Suprapubic skin (tissue), 4 donors: ENCODE measurements at regions not wholly inside any gene's neighbourhood (a gene's known extent, or its start where the extent isn't known, plus 50 kb on each side); places are given as distances from the start of the nearest gene placed in this dataset.

ENCODE experiments used
- EP300 ChIP-seq: sonication (generic); formaldehyde crosslinking; IDR thresholded peaks from one replicate; pipeline ENCODE4 v1.6.1; 2017; ENCODE audit warnings: antibody characterized with exemption
- POLR2A ChIP-seq, 2 donors: fragments of 450-650 bp; IDR thresholded peaks; one replicate each; pipeline ENCODE4 v1.6.1; 2017; ENCODE audit warnings: antibody characterized with exemption in 2 of 2, mild to moderate bottlenecking in 2 of 2, moderate library complexity in 2 of 2
- POLR2AphosphoS5 ChIP-seq, 3 donors: sonication (generic); formaldehyde crosslinking; IDR thresholded peaks; one replicate each; pipeline ENCODE4 v1.6.1; 2017; ENCODE audit warnings: antibody characterized with exemption in 3 of 3
- TF ChIP-seq, protein P1 (sequence below), 2 donors: fragments of 200-600 bp in 1 of 2; fragments of 450-650 bp in 1 of 2; sonication (generic) in 1 of 2; IDR thresholded peaks; one replicate each; pipeline ENCODE4 v1.5.1; 2016 to 2019; ENCODE audit warnings: antibody characterized with exemption in 2 of 2, mild to moderate bottlenecking in 1 of 2, moderate library complexity in 1 of 2

DNA sequence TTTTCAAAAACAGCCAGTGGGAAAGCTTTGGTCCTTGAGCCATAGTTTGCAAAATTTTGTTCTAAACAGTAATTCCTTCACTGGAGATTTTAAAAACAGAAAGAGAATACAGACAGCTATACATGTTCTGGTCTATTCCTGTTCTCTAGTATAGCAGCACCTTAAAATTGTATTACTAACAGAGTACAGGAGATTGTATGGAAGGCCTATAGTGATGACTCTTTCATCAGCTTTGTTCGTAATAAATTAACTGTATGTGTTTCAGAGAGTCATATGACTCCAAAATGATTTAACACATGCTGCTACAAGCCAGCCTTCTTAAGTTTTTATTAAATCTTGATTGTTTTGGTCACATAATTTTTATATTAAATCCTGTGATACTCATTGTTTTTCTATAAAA, 1124.6 kb upstream of the FAM98A start:
- TF ChIP-seq, protein P1, sequence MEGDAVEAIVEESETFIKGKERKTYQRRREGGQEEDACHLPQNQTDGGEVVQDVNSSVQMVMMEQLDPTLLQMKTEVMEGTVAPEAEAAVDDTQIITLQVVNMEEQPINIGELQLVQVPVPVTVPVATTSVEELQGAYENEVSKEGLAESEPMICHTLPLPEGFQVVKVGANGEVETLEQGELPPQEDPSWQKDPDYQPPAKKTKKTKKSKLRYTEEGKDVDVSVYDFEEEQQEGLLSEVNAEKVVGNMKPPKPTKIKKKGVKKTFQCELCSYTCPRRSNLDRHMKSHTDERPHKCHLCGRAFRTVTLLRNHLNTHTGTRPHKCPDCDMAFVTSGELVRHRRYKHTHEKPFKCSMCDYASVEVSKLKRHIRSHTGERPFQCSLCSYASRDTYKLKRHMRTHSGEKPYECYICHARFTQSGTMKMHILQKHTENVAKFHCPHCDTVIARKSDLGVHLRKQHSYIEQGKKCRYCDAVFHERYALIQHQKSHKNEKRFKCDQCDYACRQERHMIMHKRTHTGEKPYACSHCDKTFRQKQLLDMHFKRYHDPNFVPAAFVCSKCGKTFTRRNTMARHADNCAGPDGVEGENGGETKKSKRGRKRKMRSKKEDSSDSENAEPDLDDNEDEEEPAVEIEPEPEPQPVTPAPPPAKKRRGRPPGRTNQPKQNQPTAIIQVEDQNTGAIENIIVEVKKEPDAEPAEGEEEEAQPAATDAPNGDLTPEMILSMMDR (IDR thresholded peaks at IDR 0.05): no peak
- TF ChIP-seq EP300: no peak
- no peak for TF ChIP-seq POLR2AphosphoS5 (IDR thresholded peaks at IDR 0.05)
- TF ChIP-seq POLR2A (IDR thresholded peaks at IDR 0.05): no peak
